ENCODE measurements at regions not wholly inside any gene's neighbourhood (a gene's known extent, or its start where the extent isn't known, plus 50 kb on each side); places are given as distances from the start of the nearest gene placed in this dataset.
"Not testable (repeated sequence)": the region's sequence is repeated elsewhere in the genome, so short reads cannot be mapped to it uniquely, and the experiment has no call there.

DNA sequence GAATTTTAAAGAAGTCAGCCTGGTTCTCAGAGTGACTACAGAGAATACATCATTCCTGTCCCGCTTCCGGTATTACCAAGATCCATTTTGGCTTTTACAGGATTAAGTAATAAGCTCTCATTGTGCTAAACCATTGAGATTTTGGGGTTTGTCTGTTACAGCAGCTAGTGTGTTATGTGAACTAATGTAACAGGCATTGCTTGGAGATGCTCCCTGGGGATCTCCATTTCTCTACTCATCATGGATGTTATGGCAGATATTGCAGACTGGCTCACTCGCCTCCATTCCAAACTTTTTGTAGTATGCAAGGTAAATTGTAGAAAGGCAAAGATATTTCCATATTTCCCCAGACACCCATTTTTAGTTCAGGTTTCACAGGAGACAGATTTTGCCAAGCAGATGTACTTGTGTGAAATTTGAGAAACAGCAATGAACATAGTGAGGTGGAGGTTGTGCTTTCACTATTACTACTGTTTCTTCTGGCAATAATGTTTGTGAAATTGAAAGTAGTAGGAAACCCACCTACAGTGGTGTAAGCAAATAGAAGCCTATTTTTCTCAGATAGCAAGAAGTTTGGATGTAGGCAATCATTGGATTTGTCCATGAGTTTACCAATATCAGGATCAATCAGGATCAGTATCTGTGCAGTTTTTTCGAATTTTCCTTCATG lies 177.1 kb upstream of the GALNT15 start:
- 68 to 86% methylated on average over 4 of the region's 4 CpGs for WGBS, 2 donors
- TF ChIP-seq POLR2A (IDR thresholded peaks at IDR 0.05): no peak
- TF ChIP-seq, protein P1, sequence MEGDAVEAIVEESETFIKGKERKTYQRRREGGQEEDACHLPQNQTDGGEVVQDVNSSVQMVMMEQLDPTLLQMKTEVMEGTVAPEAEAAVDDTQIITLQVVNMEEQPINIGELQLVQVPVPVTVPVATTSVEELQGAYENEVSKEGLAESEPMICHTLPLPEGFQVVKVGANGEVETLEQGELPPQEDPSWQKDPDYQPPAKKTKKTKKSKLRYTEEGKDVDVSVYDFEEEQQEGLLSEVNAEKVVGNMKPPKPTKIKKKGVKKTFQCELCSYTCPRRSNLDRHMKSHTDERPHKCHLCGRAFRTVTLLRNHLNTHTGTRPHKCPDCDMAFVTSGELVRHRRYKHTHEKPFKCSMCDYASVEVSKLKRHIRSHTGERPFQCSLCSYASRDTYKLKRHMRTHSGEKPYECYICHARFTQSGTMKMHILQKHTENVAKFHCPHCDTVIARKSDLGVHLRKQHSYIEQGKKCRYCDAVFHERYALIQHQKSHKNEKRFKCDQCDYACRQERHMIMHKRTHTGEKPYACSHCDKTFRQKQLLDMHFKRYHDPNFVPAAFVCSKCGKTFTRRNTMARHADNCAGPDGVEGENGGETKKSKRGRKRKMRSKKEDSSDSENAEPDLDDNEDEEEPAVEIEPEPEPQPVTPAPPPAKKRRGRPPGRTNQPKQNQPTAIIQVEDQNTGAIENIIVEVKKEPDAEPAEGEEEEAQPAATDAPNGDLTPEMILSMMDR (IDR thresholded peaks at IDR 0.05): no peak
- H3K4me3 ChIP-seq (ENCODE audit: low read depth, poor library complexity, severe bottlenecking): no peak overlapping the region
- intact Hi-C loops (cut with DNase I; ENCODE audit: low total_unique reads): no loop called here
- DNase-seq (ENCODE audit: low spot score in 2 of 2): no peak

DNA sequence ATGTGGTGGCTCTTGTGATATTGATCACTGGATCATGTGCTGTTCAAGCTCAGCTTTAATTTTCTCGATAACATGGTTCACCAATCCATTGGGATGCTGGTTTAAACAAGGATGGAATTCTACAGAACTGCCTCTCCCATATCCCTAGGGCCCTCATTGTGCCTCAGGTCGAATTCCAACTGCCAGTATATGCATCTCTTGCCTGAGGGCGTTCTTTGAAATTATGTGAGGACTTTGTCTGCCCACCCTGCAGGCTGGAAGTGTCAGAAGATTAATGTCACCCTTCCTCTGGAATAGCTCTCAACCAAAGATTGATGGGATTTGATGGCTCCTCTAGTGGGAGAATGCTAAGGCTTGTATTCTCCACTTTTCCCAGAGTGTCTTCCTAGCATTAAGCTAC lies 175.6 kb upstream of the GALNT15 start:
- DNase-seq (ENCODE audit: low spot score in 2 of 2): no peak
- 62 to 69% methylated on average over 3 of the region's 3 CpGs for WGBS, 2 donors
- TF ChIP-seq, protein P1 (IDR thresholded peaks at IDR 0.05): no peak
- no peak for TF ChIP-seq POLR2A (IDR thresholded peaks at IDR 0.05)
- no peak overlapping the region for H3K4me3 ChIP-seq (ENCODE audit: low read depth, poor library complexity, severe bottlenecking)
- intact Hi-C loops (cut with DNase I; ENCODE audit: low total_unique reads): no loop called here

DNA sequence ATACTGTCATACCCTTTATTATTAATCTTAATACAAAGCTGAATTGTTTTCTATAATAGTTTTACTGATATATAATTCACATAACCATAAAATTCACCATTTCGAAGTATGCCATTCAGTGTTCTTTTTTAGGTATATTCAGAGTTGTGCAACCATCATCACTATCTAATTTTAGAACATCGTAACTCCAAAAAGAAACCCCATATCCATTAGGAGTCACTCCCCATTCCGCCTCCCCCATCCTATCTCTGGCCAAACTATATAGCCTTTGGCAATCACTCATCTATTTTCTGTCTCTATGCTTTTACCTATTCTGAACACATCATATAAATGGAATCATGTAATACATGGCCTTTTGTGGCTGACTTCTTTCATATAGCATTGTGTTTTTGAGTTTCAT lies 169.7 kb upstream of the GALNT15 start:
- 92 to 94% methylated on average over 3 of the region's 3 CpGs for WGBS, 2 donors
- no peak overlapping the region for H3K4me3 ChIP-seq (ENCODE audit: low read depth, poor library complexity, severe bottlenecking)
- intact Hi-C loops (cut with DNase I; ENCODE audit: low total_unique reads): no loop called here
- no peak for DNase-seq (ENCODE audit: low spot score in 2 of 2)
- TF ChIP-seq, protein P1 (IDR thresholded peaks at IDR 0.05): no peak
- TF ChIP-seq POLR2A (IDR thresholded peaks at IDR 0.05): no peak

DNA sequence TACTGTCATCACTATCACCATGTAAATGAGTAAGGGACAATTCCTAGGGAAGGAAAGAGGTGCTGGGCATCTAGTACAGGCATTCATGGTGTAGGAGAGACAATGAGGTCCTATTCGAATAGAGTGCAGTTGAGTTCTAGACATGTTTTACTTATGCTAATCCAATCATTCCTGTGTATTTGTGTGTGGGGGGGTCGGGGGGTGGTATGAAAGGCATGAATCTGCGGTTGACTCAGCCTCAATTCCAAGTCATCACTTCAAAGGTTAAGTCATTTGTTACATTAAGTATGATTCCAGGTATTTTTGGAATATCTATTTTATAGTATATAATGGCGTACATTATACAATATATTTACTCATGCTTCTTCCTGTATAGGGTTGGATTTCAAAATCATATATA lies 163.1 kb upstream of the GALNT15 start:
- DNase-seq (ENCODE audit: low spot score in 2 of 2): no peak
- TF ChIP-seq POLR2A (IDR thresholded peaks at IDR 0.05): no peak
- TF ChIP-seq, protein P1 (IDR thresholded peaks at IDR 0.05): no peak
- H3K4me3 ChIP-seq (ENCODE audit: low read depth, poor library complexity, severe bottlenecking): no peak overlapping the region
- 89 to 90% methylated on average over 4 of the region's 4 CpGs for WGBS, 2 donors
- intact Hi-C loops (cut with DNase I; ENCODE audit: low total_unique reads): no loop called here

DNA sequence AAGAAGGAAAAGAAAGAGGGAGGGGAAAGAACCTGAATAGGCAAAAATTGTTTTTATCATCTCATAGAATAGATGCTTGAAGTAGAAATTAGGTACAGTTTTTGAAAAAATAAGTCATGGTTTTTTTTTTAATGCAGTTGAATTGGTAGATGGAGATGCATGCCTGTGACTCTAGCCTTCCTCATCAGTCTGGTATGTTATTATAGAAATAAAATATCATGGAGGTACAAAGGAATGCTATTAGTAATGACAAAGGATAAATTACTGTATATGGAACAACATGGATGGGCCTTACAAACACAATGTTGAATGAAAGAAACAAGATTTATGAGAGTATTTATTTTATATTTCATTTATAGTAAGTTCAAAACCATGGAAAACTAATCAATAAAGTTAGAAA lies 162.4 kb upstream of the GALNT15 start:
- TF ChIP-seq, protein P1 (IDR thresholded peaks at IDR 0.05): no peak
- no peak for TF ChIP-seq POLR2A (IDR thresholded peaks at IDR 0.05)
- intact Hi-C loops (cut with DNase I; ENCODE audit: low total_unique reads): no loop called here
- no peak for DNase-seq (ENCODE audit: low spot score in 2 of 2)
- no peak overlapping the region for H3K4me3 ChIP-seq (ENCODE audit: low read depth, poor library complexity, severe bottlenecking)

DNA sequence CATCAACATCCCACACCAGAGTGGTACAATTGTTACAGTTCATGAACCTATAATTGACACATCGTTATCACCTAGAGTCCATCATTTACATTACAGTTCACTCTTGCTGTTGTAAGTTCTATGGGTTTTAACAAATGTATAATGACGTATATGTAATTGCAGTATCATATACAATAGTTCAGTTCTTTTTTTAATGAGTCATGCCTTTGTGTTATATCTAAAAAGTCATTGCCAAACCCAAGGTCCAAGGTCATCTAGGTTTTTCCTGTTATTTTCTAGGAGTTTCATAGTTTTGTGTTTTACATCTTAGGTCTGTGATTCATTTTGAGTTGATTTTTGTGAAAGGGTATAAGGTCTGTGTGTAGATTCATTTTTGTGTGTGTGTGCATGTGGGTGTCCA lies 160.9 kb upstream of the GALNT15 start:
- DNase-seq (ENCODE audit: low spot score in 2 of 2): no peak
- H3K4me3 ChIP-seq (ENCODE audit: low read depth, poor library complexity, severe bottlenecking): no peak overlapping the region
- WGBS, 2 donors: 83 to 93% methylated on average over 2 of the region's 2 CpGs
- TF ChIP-seq, protein P1 (IDR thresholded peaks at IDR 0.05): no peak
- no peak for TF ChIP-seq POLR2A (IDR thresholded peaks at IDR 0.05)
- intact Hi-C loops (cut with DNase I; ENCODE audit: low total_unique reads): no loop called here

DNA sequence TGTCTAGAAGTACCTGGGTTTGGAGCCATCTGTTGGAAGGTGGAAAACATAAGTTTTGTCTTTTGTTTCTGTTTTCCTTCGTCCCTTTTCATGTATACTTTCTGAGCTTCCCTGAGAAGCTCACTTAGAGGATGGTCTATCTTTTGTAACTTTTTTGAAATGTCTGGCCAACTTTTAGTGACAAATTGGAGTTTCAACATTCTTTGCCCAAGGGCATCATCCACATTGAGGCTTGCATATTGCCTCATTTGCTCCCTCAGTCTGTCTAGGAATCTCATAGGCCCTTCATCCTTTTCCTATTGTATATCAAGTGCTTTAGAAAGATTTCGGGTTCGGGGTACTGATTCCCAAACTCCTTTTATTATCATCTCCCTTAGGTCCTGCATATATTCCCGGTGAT lies 152.7 kb upstream of the GALNT15 start:
- intact Hi-C loops (cut with DNase I; ENCODE audit: low total_unique reads); H3K4me3 ChIP-seq (ENCODE audit: low read depth, poor library complexity, severe bottlenecking); DNase-seq (ENCODE audit: low spot score in 2 of 2): not testable (repeated sequence)
- WGBS, 2 donors: 83 to 85% methylated on average over 4 of the region's 4 CpGs

DNA sequence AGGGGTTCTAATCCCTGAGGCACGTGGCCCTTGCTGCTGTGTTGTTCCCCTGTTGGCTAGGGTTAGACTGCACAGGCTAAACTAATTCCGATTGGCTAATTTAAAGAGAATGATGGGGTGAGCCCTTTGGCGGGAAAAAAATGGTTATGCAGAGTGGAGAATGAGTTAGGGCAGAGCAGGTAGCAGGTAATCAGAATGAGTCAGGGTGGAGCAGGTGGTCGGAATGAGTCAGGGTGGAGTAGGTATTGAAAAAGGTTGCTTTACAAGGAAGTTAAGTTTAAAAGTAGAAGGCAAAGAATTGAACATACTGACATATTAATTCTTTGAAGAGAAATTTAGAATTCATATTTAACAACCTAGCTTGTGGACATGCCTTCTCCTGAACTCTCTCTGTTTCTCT lies 150.6 kb upstream of the GALNT15 start:
- 81 to 90% methylated on average over 4 of the region's 4 CpGs for WGBS, 2 donors

More for the DNA sequence above, 150.6 kb upstream of the GALNT15 start:
- DNase-seq (ENCODE audit: low spot score in 2 of 2); intact Hi-C loops (cut with DNase I; ENCODE audit: low total_unique reads); H3K4me3 ChIP-seq (ENCODE audit: low read depth, poor library complexity, severe bottlenecking): not testable (repeated sequence)

Measured in lower leg skin (tissue), 4 donors.